ENCODE measurements at regions not wholly inside any gene's neighbourhood (a gene's known extent, or its start where the extent isn't known, plus 50 kb on each side); places are given as distances from the start of the nearest gene placed in this dataset.

DNA sequence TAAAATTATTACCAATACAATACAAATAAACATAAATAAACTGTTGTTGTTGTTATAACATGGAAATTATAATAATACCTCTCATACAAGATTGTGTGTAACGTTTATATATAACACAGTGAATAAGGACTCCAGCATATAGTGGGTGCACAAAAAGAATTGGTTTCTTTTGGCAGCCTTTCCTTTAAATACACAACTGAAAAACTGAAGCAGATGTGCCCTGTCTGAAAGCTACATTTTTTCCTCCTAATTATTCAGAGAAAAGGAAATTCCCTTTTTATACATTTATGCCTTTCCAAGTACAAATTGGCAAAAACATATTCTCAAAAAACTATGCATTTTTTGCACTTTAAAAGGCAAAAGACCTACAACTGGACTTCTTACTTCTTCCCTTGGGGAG lies 928.9 kb upstream of the NR2F2 start:
- no peak for TF ChIP-seq POLR2A (IDR thresholded peaks at IDR 0.05)
- no peak for TF ChIP-seq CTCF (IDR thresholded peaks at IDR 0.05)
- no peak for TF ChIP-seq EP300 (IDR thresholded peaks at IDR 0.05)
- TF ChIP-seq POLR2AphosphoS5 (IDR thresholded peaks at IDR 0.05) = no peak

Measured in suprapubic skin (tissue), 4 donors.